GM18508 (cell line): ENCODE measurements at regions not wholly inside any gene's neighbourhood (a gene's known extent, or its start where the extent isn't known, plus 50 kb on each side); places are given as distances from the start of the nearest gene placed in this dataset.
"Not testable (repeated sequence)": the region's sequence is repeated elsewhere in the genome, so short reads cannot be mapped to it uniquely, and the experiment has no call there.

Experiments
- ATAC-seq: cut with Tn5 transposase; IDR thresholded peaks from one replicate; pipeline ENCODE4 v1.9.1; 2021; ENCODE audit warnings: moderate number of reproducible peaks; ENCODE audit not compliant: insufficient read depth, unreplicated experiment

DNA sequence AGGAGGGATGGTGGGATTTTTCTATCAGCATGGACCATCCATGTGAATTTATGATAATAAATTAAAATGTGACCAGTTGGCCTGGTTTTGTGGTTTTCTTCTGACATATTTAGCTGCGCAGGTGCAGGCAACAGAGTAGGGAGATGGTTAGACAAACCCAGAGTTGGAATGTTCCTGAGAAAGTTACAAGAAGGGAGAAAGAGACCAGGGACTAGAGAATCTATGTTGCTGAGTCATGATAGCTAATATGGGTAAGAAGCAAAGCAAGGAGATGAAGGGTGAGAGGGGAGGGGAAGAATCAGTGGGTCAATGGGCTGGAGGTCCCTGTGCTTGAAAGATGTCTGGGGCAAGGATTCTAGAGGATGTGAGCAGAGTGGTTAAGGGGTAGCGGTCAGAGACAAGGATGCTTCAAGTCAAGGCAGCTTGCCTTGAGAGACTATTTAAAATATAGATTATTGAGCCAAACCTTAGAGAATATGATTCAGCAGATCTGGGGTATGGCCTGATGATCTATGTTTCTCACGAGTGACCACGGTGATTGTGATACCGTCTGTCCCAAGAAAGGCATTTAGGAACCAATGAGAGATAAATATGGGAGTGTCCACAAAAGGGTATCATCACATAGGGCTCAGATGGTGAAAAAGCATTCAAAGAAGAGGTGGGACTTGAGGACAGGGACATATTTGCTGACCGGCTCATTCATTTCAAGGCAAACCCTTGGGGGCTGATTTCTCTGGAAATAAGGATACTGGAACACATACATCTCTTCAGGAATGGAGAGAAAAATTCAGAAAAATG is 219.7 kb upstream of the PLD5 start:
- ATAC-seq, result no peak

GRCh38 chr1:242738702-242739645 is 214.5 kb upstream of the PLD5 start:
- no peak for ATAC-seq

- no peak for ATAC-seq
Measured at GRCh38 chr1:242736611-242737010, 212.1 kb upstream of the PLD5 start.

GRCh38 chr1:242735323-242735722 is 210.8 kb upstream of the PLD5 start:
- no peak for ATAC-seq

GRCh38 chr1:242731446-242731845 is 206.9 kb upstream of the PLD5 start:
- no peak for ATAC-seq

GRCh38 chr1:242728696-242729095 is 204.2 kb upstream of the PLD5 start:
- ATAC-seq, result no peak

- no peak for ATAC-seq
Measured at GRCh38 chr1:242723044-242723716, 198.7 kb upstream of the PLD5 start.

- ATAC-seq, result no peak
Measured at GRCh38 chr1:242718967-242719366, 194.5 kb upstream of the PLD5 start.

- no peak for ATAC-seq
Measured at GRCh38 chr1:242712248-242712647, 187.8 kb upstream of the PLD5 start.

DNA sequence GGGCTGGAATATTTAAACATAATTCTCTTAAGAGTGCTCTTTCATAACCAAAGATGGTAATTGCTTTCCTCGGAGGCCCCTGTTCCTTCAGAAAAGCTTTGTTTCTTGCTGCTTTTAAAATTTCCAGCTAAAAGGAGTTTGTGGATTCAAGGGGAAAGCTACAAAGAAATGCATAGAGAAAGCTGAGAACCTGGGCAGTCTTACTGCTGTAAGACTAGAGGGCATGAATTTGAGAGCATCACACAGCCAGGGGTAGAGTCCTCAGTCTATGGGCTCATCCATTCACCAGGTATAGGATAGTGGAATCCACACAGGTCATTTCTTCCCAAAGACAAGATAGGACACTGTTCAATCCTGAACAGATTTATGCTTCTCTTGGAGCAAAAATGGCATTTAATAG is 186.3 kb upstream of the PLD5 start:
- no peak for ATAC-seq

DNA sequence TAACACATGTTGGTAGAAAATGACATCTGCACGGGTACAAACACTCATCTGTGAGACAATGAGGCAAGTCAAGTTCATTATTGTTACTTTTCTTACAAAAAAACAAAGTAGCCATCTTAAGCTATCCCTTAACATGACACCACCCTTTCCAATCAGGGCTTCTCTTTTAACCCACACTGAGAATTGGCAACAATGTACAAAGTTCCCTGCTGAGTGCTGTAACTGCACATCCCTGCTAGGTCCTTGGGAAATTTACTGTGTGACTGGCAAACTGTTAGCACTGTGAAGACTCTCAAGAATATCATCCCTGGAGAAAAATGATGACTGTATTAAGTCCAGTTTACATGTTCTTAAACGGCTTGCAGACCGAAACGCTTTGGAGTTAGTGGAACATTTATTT is 185.8 kb upstream of the PLD5 start:
- no peak for ATAC-seq

DNA sequence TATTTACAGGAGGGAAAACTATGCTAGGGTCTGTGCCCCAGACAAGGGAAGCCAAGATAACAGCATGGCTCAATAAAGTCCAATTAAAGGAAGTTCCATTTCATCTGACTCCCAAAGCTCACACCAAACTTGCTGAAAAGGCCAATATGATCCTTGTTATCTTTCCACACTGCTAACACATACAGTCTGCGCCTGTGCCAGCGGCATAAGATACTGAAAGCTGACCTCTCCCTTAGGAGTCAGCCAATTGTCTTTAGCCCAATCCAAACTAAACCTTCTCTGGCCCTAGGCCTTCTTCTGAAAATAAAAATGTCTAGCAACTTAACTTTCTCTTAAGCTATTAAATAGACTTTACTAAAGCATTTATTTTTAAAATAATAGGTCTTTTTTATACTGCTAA is 179.0 kb upstream of the PLD5 start:
- no peak for ATAC-seq

GRCh38 chr1:242692988-242693387 is 168.5 kb upstream of the PLD5 start:
- ATAC-seq, result no peak

DNA sequence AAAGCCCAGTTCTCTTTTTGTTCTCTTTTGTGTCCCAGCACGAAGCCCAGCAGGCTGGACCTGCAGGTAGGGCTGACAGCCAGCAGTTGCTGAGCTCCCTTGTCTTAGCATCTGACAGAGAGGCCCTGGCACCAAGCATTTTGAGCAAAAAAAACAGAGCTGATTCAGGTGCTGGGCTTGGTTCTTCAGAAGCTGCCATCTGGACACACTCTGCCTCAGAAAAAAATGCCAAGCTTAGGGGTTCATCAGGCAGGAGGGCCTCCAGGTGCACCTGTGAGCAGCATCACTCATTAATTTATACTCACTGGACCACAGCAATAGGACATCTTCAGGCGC is 167.1 kb upstream of the PLD5 start:
- ATAC-seq, result no peak

DNA sequence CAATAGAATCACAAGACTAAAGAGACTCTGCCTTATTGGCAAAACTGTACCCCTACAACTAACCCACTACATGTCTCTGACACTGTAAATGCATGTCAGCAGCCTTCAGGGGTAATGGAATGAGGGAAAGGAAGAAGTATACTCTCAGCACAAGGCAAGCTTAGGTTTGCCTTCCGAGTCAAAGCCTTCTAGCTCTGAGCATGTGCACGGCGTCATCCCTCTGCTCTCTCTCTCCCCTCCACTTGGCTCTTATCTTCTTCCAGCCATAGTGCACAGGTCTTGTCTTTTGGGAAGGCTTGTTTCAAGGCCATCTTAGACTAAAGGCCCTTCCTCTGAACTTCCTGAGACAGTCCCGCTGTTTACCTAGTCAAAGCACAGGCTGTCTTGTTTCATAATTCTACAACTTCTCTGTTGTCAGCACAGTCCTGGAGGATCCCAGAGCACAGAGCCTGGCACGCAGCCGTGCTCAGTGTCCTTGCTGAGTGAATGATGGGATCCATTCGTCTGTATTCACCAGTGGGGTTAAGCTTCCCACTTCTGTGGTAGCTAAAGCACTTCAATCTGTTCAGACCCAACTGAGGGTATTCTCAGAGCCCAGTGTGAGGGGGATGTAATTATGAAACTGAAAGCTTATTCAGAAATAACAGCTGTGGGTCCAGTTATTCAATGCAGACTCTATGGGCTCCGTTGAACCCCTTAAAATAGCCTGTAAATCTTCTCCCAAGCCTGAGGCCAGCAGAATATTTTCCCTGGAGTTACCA is 166.5 kb upstream of the PLD5 start:
- peak; percentile 63 for ATAC-seq

GRCh38 chr1:242689378-242689777 is 164.9 kb upstream of the PLD5 start:
- ATAC-seq, result no peak

DNA sequence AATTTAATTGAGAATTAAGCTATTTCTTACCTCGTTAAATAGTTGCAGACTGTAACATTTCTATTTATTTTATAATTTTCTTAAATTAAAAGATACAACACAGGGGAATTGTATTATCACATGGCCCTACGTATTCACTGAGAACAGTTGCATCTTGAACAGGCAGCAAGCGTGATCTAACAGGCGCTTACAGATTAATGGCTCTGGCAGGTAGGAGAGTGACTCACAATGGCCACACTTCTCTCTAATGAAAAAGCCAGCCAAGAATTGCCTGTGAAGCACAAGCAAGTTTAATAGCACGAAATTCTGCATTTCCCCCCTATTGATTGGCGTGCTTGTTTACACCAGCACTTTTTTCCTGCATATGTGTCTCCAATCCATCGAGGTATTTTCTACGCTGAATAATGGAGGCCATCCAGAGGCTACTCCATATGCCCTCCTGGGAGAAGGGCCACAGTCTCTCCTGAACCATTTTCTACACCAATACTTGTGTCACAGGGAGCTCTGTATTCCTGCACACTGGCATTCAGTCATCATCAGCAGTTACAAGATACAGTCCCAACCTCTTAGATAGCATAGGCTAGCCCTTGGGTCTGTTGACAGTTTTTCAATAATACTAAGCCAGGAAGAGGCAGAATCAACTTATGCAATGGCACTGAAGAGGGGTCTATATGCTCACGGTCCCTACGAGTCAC is 150.6 kb upstream of the PLD5 start:
- ATAC-seq, result no peak

DNA sequence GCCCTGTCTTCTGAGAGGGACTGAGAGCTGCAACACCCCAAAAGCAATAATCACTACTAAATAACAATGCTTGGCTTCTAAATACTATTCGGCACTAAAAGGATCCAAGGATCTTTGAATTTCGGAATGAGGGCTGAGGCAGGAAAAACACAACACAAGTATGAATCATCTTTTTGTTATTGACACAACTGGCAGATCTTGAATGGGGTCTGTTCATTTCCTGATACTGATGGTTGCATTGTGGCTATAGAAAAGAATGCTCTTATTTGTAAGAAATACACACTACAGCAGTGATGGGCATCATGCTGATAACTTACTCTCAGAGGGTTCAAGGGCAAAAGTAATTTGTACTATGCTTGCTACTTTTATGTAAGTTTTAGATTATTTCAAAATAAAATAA is 149.2 kb upstream of the PLD5 start:
- no peak for ATAC-seq

GRCh38 chr1:242673165-242673564 is 148.7 kb upstream of the PLD5 start:
- not testable (repeated sequence) for ATAC-seq

DNA sequence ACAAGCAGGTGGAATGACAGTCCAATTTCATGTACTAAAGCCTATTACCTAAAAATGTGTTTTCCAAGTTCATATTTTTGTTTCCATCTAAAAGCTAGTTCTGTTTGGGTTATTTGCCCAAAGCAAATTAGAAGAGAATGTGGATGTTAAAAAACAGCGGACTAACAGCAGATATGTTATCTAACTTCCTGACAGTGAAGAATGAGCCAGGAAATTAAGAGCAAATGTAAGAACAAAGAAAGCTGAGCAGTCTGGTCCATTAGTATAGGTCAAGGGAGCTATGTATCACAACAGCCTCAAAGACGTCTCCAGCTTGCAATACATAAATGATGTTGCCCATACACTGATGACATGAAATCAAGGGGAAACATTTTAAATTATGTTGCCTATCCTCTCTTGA is 145.5 kb upstream of the PLD5 start:
- no peak for ATAC-seq
